HG03175 (cell line): ENCODE measurements at regions not wholly inside any gene's neighbourhood (a gene's known extent, or its start where the extent isn't known, plus 50 kb on each side); places are given as distances from the start of the nearest gene placed in this dataset.

Experiments
- ATAC-seq: cut with Tn5 transposase; IDR thresholded peaks from one replicate; pipeline ENCODE4 v1.9.1; 2021; ENCODE audit warnings: mild to moderate bottlenecking, moderate library complexity; ENCODE audit not compliant: unreplicated experiment

DNA sequence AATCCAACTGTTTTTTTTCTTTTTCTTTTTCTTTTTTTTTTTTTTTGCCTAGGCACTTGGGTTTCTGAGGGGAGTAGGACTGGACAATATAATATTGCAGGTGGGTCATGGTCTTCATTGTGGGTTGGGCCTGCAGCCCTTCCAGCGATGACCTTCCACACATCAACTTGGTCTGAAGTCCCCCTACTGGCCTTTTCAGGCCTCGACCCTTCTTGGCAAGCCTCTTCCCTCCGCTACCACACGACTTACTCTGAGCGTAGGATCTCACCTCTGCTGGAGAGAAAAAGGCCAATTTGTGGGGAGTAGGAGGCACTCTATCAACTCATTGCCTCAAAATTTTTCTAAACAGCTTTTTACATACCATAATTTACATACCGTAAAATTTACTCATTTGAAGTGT is 51.1 kb upstream of the GRIK3 start:
- no peak for ATAC-seq

DNA sequence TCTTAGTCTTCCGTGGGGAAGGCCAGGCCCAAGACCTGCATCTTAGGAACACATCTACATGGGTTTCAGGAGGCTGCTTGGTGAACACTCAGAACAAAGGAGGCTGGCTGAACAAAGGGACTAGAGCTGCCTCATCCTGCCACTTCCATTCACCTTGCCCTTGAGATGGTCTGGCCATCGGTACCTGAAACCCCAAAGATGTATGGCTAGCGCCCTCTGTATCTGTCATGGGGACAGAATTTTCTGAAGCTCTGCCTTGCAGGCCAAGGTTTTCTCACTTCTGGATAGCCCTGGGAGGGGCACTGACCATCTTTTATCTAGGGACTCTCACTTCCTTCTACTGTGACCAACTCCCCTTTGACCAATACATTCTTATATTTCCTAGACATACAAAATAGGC is 55.4 kb upstream of the GRIK3 start:
- no peak for ATAC-seq

DNA sequence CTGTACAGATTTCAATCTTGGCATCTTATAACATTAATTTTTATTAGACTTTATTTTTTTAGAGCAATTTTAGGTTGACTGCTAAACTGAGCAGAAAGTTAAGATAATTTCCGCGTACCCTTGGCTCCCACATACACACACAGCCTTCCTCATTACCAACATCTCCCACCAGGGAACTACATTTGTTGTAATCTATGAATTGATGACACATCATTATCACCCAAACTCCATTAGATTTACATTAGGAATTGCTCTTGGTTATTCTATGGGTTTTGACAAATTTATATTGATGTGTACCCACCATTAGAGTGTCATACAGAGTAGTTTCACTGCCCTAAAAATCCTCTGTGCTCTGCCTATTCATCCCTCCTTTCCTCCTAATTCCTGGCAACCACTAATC is 56.4 kb upstream of the GRIK3 start:
- no peak for ATAC-seq

DNA sequence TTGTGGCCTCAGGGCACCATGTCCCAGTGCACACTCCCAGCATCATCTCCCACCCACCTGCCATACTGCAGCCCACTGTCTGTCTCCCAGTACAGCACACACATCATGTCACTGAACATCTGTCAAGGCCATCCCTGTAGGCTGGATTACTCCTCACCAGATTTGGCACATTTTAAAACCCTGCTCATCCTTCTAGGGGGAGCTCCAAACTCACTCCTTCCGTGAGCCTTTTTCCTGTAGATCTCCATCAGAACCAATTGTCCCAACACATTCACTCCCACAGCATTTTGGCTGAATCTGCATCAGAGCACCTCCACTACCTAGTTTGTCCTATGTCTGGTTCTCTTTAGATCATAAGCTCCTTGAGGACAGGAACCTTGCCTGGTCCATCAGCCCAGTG is 58.6 kb upstream of the GRIK3 start:
- no peak for ATAC-seq

DNA sequence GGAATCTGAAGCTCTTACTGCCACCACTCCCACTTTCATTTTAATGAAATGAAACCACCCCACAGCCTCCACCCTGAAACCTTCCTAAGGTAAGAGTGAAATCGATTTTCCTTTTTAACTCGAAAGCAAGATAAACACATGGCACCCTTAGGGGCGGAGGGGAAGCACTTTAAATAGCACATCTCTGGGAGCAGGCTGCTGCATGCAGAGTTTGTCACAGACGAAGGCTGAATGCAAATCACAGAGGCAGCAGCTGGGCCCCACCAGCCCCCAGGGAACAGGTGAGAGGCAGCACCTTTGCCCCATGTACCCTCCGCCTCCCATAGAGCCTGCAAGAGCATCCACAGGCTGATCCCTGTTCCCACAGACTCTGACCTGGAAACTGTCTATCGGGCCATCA is 60.0 kb upstream of the GRIK3 start:
- no peak for ATAC-seq

DNA sequence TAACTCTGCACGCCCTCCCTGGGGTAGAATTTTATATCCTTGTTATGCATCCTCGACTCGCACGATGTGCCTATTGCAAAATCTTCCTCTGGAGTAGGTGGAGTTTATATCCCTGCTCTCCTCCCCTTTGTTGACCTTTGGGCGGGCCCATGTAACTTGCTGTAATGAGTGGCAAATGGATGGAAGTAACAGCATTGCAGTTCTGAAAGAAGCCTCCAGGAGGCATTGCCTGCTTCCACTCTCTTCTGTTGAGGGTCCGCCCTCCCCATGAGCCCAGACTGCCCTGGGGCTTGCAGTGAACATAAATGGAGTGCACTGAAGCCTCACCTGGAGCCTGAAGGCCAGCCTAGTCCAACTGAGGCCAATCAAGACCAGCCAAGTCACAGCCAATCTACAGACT is 62.2 kb upstream of the GRIK3 start:
- no peak for ATAC-seq

DNA sequence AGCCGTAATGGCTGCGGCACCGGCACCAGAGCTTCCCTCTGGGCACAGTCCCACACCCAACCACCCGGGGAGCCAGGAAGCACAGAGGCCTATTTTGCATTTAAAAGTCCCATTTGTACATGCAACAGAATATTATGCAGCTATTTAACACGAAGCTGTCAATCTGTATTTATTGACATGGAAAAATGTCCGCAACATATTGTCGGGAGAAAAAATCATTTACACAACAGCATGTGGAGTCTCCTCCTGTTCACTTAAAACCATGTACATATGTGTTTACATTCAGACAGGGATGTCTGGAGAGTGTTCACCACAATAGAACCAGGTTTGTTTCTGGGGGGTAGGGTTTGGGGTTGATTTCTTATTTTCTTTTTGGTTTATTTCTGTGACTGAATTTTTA is 63.4 kb upstream of the GRIK3 start:
- ATAC-seq, result no peak

DNA sequence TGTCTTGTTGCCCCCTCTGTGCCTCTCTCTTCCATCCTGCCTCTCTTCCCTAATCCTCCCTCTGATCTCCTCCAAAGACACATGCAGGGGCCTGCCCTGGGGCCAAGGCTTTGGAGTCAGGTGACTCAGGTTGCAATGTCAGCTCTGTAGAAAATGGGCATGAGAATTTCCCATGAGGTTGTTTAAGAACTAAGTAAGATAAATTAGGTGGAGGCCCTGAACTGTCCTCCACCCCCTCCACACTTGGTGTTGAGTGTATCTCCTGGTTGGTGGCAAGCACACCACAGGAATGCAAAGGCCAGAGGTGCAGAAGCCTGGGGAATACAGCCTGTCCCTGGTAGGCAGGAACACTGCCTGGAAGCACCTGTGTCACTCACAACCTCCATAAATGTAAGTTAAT is 63.9 kb upstream of the GRIK3 start:
- ATAC-seq, result no peak

DNA sequence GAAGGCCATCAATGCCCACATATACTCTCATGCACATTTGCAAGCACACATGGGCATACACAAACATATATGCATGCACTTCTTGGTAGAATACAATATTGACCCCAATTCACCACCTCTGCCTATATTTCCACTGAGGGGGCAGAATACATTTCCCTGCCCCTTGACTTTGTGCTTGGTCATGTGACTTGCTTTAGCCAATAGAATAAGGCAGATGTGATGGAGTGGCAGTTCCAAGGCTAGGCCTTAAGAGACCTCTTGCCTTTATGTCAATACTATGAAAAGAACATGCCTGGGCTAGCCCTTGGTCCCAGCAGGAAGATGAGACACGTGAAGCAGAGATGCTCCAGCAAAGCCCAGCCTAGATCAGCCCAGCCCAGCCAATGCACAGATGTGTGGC is 66.0 kb upstream of the GRIK3 start:
- no peak for ATAC-seq

DNA sequence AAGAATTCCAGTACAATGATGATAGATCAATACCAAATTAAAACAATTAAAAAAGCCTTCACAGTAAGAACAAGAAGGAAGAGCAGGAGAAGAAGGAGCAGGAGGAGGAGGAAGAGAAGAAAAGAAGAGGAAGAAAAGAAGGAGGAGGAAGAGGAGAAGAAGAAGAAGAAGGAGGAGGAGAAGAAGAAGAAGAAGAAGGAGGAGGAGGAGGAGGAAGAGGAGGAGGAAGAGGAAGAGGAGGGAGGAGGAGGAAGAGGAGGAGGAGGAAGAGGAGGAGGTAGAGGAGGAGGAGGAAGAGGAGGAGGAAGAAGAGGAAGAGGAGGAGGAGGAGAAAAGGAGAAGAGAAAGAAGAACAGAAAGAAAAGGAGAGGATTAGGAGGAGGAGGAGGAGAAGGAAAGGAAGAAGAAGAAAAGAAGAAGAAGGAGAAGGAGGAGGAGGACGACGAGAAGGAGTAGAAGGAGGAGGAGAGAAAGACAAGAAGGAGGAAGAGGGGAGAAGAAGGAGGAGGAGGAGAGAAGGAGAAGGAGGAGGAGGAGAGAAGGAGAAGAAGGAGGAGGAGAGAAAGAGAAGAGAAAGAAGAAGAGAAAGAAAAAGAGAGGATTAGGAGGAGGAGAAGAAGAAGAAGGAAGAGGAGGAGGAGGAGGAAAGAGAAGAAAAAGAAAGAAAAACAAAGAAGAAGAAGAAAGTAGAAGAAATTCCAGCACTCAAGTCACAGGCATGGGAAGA is 68.5 kb upstream of the GRIK3 start:
- no peak for ATAC-seq

DNA sequence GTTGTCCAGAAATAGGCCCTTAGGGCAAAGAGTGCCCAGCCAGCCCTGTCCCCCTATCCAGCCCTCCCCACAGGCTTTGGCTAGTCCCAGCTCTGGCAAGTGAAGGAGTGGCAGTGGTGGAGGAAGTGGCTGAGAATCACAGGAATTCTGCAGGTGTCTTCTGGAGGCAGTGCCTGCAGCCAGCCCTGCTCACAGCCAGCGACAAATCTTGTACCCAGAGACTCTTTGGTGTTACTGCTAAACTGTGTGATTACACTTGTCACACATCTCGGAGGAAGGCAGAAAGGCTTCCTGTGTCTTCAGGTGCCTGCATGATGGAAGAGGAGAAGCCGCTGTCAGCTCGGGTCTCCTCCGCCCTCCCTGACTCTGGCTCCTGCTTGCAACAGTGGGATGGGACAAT is 71.6 kb upstream of the GRIK3 start:
- ATAC-seq, result no peak

DNA sequence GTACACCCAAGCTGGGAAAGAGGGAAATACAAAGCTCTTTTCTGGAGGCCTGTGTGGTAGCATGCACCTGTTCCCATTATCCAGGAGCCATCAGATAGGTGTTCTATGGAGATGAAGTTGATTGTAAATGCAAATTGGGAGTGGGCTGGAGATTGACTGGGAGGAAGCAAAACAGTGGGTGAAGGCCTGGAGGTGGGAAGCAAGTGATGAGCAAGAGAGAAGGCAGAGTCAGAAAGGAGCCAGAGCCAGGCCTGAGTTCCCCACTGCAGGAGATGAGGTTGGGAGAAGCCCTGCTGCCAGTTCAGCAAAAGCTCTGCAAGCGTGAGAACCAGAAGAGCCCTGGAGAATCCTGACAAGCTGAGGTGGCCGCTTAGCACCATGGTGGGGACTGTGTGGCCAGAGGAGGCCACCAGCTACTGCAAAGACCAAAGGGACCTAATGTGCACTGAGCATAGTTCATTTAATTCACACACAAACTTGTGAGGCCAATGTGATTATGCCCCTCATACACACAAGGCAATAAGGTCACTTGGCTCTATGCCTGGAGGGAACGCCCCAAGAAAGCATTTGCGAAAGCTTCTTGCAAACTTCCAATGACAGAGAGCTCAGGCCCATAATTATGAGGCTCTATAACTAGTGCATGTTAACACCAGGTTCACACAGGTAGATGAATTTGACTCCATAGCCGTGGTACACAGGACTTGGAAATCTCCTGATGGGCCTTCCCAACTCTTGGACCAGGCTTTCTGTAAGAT is 73.0 kb upstream of the GRIK3 start:
- ATAC-seq, result no peak

DNA sequence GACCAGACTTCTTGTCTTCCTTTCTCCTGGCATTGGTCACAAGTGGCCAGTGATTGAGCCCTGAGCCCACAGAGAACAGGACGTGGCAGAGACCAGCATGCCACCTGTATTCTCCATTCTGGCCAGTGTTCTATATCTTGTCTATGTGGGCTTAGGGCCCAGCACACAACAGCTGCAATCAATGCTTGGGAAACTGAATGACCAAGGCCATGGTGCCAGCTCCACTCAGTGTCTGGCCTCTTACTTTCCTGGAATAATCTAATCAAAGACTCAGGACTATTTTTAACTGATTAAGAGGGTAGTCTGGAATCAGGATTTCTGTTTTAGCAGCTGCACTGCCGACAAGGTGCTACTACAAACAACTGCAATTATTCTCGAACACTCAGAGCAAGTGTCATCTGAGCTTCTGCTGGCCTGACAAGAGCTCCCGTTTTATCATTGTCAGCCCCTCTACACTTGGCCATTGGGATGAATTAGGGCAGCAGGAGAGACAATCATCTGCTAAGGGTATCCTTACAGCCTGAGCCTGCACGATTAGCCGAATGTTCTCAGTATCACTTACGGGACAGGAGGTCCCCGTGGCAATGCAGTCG is 74.4 kb upstream of the GRIK3 start:
- no peak for ATAC-seq

DNA sequence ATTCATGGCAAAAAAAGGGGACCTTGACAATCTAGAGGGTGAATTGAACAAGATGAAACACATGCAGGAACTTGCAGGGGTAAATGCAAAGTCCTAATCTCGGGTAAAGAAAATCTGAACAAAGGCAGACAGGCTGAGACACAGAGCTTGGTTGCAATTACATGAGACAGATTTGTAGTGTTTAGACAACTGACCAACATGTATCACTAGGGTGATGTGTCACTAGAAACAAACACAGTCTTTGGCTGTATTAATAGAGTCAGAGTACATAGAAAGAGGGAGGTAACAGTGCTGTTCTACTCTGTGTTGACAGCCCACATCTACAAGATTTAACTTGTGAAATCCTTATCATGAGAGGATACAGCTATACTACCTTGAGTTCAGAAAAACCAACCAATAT is 78.1 kb upstream of the GRIK3 start:
- ATAC-seq, result no peak

DNA sequence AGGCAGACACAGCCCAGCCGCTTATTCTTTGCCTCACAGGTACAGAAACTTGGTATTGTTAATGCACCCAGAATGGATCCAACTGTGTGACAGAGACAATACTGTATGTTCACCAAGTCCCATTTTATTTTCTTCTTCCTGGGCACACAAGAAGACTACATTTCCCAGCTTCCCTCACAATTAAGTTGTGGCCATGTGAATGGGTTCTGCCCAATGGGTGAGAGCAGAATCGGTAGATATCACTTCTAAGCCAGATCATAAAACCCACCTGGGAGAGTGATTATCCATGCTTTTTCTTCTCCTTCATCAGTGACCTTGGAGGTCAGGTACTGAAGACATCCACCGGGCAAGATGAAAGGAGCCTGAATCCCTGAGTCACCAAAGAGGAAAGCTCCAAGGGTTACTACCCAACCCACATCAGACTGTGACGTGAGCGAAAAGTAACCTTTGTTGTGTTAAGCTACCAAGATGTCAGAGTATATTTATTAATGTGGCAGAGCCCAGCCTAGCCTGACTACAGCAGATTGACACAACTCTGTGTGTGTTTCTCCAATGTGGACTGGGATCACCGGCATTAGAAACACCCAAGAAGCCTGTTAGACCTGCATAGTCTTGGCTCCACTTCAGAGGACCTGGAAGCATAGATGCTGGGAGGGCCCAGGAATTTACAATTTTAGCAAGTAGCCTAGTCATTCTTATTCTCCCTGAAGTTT is 79.1 kb upstream of the GRIK3 start:
- ATAC-seq, result no peak

DNA sequence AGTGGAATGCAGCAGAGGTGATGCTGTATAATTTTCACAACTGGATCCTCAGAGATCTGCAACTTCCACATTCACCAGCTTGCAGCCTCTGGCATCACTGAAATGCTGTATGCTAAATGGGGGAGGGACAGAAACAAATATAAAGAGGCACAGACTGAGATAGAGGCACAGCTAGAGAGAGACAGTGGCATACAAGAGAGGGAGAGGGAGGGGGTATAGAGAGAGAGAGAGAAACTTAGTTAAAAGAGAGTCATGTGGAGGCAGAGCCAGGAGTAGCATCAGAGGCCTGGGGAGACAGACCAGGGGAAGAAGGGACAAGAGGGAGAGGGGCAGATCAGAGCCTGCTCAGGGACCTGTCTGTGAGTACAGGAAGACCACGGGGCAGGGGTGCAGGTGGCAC is 84.5 kb upstream of the GRIK3 start:
- no peak for ATAC-seq

DNA sequence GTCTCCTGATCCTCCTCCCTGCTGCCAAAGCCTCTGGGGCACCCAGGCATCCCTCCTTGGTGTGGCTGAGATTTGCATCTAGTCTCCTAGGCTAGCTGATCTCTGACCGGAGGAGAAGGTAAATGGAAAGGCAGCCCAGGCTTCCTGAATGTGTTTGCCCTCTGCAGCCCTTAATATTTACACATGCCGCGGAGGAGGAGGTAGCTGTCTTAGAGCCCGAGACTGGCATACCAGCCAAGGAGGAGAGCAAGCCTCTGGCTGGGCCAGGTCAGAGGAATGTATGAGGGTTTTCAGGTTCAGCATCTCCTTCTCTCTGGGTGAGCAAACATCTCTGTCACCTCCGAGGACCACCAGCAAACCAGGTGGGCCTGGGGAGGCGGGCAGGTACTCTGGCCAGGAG is 86.0 kb upstream of the GRIK3 start:
- no peak for ATAC-seq

DNA sequence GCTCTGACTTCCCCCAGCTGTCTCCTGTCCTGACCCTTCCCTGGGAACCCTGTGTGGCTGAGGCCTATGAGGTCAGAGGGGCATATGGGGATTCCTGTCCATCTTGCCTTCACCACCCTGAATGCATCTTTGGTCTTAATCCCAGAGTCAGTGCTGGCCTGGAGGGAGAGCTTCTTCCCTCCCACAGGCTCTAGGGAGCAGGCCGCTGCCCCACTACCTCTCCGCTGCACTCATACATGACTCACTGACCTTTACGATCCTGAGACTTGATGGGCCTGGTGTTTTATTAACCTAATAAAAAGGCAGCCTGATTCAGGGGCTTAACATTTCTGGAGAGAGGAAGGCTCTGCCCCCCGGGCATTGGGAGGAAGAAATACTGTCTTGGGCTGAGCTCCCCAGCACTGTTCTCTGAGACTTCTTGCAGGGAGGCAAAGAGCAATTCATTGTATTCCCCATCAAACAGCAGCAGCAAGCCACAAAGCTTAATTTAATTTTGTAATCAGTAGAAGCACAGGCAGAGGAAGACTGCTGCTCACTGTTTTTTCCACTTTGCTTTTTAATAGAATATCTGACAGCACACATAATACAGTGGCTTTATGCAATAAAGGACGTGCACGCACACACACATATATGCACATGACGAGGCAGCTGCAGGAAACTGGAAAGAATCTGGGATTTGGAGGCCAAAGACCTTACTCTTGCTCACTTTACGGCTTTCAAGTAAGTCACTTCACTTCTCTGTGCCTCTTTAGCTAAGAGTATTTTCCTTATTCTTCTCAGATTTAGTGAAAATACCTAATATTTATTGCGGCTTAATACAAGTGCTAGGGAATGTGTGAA is 89.2 kb upstream of the GRIK3 start:
- ATAC-seq, result no peak

DNA sequence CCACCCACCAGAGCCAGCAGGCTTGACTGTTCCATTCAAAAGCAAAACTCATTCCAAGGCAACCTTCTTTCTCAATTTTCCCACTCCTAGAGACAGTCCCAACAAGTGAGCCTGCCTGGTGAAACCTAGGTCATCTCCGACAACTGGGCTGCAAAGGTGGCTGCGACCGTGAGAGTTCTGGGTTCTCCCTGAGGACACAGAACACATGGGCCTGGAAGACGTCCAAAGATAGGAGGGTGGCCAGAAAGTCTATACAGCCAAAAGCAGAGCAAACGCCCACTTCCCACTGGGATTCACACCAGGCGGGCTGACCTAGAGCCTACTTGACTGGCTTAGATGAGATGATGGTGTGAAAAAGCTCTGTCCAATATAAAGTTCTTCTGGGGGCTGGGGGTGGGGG is 90.2 kb upstream of the GRIK3 start:
- no peak for ATAC-seq

DNA sequence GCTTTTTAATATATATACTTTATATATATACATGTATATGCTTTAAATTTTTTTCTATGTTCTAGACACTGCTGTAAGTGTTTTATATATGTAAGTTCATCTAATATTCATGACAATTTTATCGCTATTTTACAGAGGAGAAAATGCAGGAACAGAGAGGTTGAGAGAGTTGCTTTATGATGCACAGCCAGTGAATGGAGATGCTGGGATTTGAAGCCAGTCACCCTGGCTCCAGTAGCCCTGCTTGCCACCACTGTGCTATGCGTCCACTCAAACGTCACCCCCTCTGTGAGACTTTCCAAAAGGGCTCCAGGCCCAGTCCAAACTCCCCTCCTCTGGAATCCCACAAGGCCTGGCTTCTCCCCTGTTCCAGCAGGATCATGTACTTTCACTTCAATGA is 91.0 kb upstream of the GRIK3 start:
- no peak for ATAC-seq

DNA sequence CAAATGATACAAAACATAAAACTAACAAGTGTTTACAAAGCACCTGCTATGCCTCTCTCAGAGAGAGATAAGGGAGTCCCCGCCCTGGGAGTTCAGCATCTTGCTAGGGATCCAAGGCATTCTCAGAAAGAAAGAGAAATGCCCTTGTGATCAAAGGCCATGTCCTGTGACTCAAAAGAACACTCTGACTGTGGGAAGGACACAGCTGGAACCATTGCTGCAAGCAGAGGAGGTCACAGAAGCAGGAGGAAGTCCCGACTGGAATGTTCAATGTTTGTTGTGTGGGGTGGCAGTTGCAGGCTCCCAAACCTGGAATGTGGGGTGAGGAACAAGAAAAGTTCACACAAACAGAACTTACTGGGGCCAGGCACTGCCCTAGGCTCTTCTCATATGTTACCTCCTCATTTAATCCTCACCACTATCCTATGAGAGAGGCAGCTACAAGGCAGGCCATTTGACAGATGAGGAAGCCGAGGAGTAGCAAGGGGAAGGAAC is 93.0 kb upstream of the GRIK3 start:
- no peak for ATAC-seq
